HFFc6 (cell line): ENCODE measurements at regions not wholly inside any gene's neighbourhood (a gene's known extent, or its start where the extent isn't known, plus 50 kb on each side); places are given as distances from the start of the nearest gene placed in this dataset.

Experiments used
- DNase-seq: peaks from one replicate; pipeline ENCODE4 v3.0.0-alpha.2; 2018
- H3K27ac Mint-ChIP-seq: 2 replicates; pipeline ENCODE4 v1.8.0; 2020; ENCODE audit warnings: mild to moderate bottlenecking, mixed read lengths
- H3K27me3 Mint-ChIP-seq: 2 replicates; pipeline ENCODE4 v1.8.0; 2021; ENCODE audit warnings: mild to moderate bottlenecking, moderate library complexity, mixed read lengths; ENCODE audit not compliant: insufficient read depth
- H3K36me3 Mint-ChIP-seq: 2 replicates; pipeline ENCODE4 v1.8.0; 2021; ENCODE audit warnings: low read depth, mixed read lengths
- H3K4me1 Mint-ChIP-seq: 2 replicates; pipeline ENCODE4 v1.8.0; 2020; ENCODE audit warnings: low read depth, mixed read lengths
- H3K4me3 Mint-ChIP-seq: 2 replicates; pipeline ENCODE4 v1.8.0; 2020; ENCODE audit warnings: mild to moderate bottlenecking, moderate library complexity, mixed read lengths
- H3K9me3 Mint-ChIP-seq: 2 replicates; pipeline ENCODE4 v1.8.0; 2020; ENCODE audit warnings: mild to moderate bottlenecking, mixed read lengths
- CTCF ChIP-seq: fragments of 200-600 bp; sonication (generic); IDR thresholded peaks from 2 replicates; pipeline ENCODE4 v1.5.0; 2021; ENCODE audit warnings: antibody characterized with exemption, mild to moderate bottlenecking

- no peaks in the 10 kb centered on the region for H3K4me1 Mint-ChIP-seq
- no peak for DNase-seq
Observed at GRCh38 chr4:75144475-75144874, 211.6 kb downstream of the PARM1 start.

GRCh38 chr4:75142850-75143249, 209.9 kb downstream of the PARM1 start:
- Mint-ChIP-seq H3K4me1 (no peaks in the 10 kb centered on the region), H3K9me3 (peaks cover 34% of the 10 kb centered on the region), H3K27me3 (no peaks in the 10 kb centered on the region), H3K27ac (no peak overlapping the region; the same call in 1 of the 2 replicates), H3K4me3 (no peak overlapping the region), H3K36me3 (no peaks in the 10 kb centered on the region)
- no peak for TF ChIP-seq CTCF
- DNase-seq, result peak; percentile 11

More at GRCh38 chr4:75144475-75144874, 211.6 kb downstream of the PARM1 start:
- Mint-ChIP-seq H3K4me3 (no peak overlapping the region), H3K27ac (no peak overlapping the region), H3K27me3 (no peaks in the 10 kb centered on the region), H3K36me3 (no peaks in the 10 kb centered on the region), H3K9me3 (peaks cover 43% of the 10 kb centered on the region)
- no peak for TF ChIP-seq CTCF

GRCh38 chr4:75142382-75142781, 209.5 kb downstream of the PARM1 start:
- H3K4me1 Mint-ChIP-seq, result no peaks in the 10 kb centered on the region
- H3K27ac Mint-ChIP-seq, result no peak overlapping the region; the same call in 1 of the 2 replicates
- TF ChIP-seq CTCF, result no peak
- peak; percentile 29 for DNase-seq
- peaks cover 29% of the 10 kb centered on the region for H3K9me3 Mint-ChIP-seq
- no peaks in the 10 kb centered on the region for H3K27me3 Mint-ChIP-seq
- H3K4me3 Mint-ChIP-seq, result no peak overlapping the region
- no peaks in the 10 kb centered on the region for H3K36me3 Mint-ChIP-seq

GRCh38 chr4:75141162-75141561, 208.2 kb downstream of the PARM1 start:
- Mint-ChIP-seq H3K9me3 (peaks cover 23% of the 10 kb centered on the region), H3K4me3 (no peak overlapping the region), H3K27ac (no peak overlapping the region), H3K36me3 (no peaks in the 10 kb centered on the region), H3K4me1 (no peaks in the 10 kb centered on the region), H3K27me3 (no peaks in the 10 kb centered on the region)
- DNase-seq, result no peak
- no peak for TF ChIP-seq CTCF

- TF ChIP-seq CTCF, result no peak
- no peak overlapping the region for H3K27ac Mint-ChIP-seq
- H3K36me3 Mint-ChIP-seq, result no peaks in the 10 kb centered on the region
- no peak overlapping the region for H3K4me3 Mint-ChIP-seq
- no peak for DNase-seq
- H3K9me3 Mint-ChIP-seq, result peaks cover 8% of the 10 kb centered on the region; the same call in 1 of the 2 replicates
- no peaks in the 10 kb centered on the region for H3K27me3 Mint-ChIP-seq
- no peaks in the 10 kb centered on the region for H3K4me1 Mint-ChIP-seq
Observed at GRCh38 chr4:75137302-75137701, 204.4 kb downstream of the PARM1 start.
